HG03097 (cell line): ENCODE measurements at regions not wholly inside any gene's neighbourhood (a gene's known extent, or its start where the extent isn't known, plus 50 kb on each side); places are given as distances from the start of the nearest gene placed in this dataset.
"Not testable (repeated sequence)": the region's sequence is repeated elsewhere in the genome, so short reads cannot be mapped to it uniquely, and the experiment has no call there.

ENCODE experiments used
- ATAC-seq: cut with Tn5 transposase; IDR thresholded peaks from one replicate; pipeline ENCODE4 v1.9.1; 2021; ENCODE audit not compliant: unreplicated experiment, low FRiP score

DNA sequence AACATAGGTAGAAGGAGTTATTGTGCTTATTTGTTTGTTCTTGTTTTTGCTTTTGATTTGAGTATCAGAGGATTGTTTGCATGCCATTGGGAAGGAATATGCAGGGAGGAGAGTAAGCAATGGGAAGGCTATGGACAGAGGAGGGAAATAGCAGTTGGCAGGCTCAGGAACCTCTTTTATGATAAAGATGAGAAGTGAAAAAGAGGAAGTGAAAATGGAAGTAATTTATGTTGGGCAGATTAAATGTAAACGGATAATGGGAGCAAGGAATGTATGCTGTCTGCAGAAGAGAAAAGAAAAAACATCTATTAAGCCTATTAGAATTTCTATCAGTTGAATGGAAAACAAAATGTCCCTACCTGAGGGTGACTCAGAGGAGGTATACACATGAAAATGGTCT is 90.1 kb upstream of the NPSR1 start:
- no peak for ATAC-seq

DNA sequence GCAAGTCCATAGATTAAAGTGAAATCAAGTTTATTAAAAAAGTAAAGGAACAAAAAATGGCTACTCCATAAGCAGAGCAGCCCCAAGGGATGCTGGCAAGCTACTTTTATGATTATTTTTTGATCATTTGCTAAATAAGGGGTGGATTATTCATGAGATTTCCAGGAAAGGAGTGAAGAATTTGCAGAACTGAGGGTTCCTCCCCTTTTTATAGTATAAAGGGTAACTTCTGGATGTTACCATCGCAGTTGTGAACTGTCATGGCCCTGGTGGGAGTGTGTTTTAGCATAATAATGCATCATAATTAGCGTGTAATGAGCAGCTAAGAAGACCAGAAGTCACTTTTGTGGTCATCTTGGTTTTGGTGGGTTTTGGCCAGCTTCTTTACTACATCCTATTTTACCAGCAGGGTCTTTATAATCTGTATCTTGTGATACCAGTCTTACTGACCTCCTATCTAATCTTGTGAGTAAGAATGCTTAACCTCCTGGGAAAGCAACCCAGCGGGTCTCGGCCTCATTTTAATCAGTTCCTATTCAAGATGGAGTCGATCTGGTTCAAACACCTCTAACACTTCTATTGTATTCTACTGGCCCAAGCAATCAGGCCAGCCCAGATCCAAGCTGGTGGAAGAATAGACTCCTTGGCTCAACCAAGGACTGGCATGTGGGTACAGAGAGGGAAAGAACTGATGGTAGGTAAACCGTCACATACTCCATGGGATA is 87.9 kb upstream of the NPSR1 start:
- no peak for ATAC-seq

- ATAC-seq = no peak
Observed at GRCh38 chr7:34575006-34575405, 83.0 kb upstream of the NPSR1 start.

DNA sequence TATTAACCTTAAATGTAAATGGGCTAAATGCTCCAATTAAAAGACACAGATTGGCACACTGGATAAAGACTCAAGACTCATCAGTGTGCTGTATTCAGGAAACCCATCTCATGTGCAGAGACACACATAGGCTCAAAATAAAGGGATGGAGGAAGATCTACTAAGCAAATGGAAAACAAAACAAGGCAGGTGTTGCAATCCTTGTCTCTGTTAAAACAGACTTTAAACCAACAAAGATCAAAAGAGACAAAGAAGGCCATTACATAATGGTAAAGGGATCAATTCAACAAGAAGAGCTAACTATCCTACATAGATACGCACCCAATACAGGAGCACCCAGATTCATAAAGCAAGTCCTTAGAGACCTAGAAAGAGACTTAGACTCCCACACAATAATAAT is 80.1 kb upstream of the NPSR1 start:
- not testable (repeated sequence) for ATAC-seq

- not testable (repeated sequence) for ATAC-seq
Observed at GRCh38 chr7:34581698-34582097, 76.3 kb upstream of the NPSR1 start.

DNA sequence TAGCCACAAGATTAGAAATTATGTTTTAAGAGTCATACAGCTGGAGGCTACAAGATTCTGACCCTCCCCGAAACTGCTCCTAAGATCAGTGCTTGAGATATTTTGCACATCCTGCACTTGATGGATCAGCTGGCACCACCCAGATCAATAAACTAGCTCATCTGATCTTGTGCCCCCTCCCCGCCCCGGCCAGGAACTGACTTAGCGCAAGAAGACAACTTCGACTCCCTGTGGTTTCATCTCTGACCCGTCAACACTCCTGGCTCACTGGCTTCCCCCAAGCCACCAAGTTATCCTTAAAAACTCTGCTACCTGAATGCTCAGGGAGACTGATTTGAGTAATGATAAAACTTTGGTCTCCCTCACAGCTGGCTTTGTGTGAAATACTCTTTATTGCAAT is 73.5 kb upstream of the NPSR1 start:
- ATAC-seq = no peak

DNA sequence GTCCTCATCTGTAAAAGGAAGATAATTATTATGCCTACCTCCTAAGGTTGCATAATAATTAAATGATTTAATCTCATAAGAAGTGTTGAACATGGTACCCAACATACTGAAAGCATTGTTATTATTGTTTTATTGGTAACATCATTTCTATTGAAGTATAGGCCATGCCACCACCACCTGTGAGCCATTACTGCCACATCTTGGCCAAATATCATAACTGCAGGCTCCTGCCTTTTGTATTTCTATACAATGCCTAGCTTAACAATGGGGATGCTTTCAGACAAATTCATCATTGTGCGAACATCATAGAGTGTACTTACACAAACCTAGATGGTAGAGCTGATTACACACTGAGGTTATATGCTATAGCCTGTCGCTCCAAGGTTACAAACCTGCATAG is 61.1 kb upstream of the NPSR1 start:
- ATAC-seq = no peak

GRCh38 chr7:34603711-34604444 is 54.1 kb upstream of the NPSR1 start:
- no peak for ATAC-seq
